Neural cell (in vitro differentiated cells): ENCODE measurements at regions not wholly inside any gene's neighbourhood (a gene's known extent, or its start where the extent isn't known, plus 50 kb on each side); places are given as distances from the start of the nearest gene placed in this dataset.

Source experiments
- CTCF ChIP-seq: fragments of 450-650 bp; IDR thresholded peaks from 2 replicates; pipeline ENCODE4 v1.5.1; 2014; ENCODE audit warnings: antibody characterized with exemption, mild to moderate bottlenecking, moderate library complexity; ENCODE audit not compliant: poor library complexity, severe bottlenecking
- EP300 ChIP-seq: fragments of 450-650 bp; conservative IDR thresholded peaks from 2 replicates; pipeline ENCODE4 v1.6.1; 2014; ENCODE audit warnings: antibody characterized with exemption, mild to moderate bottlenecking, moderate library complexity; ENCODE audit not compliant: poor library complexity, severe bottlenecking
- EZH2 ChIP-seq: fragments of 200-600, 300-800 bp; shearing (Covaris generic), sonication (generic); IDR thresholded peaks from 2 replicates; pipeline ENCODE4 v1.6.1; 2014; ENCODE audit warnings: antibody characterized with exemption, low read length, borderline replicate concordance, mild to moderate bottlenecking; ENCODE audit not compliant: insufficient read depth, poor library complexity, severe bottlenecking

- no peak for TF ChIP-seq CTCF
- TF ChIP-seq EP300, result no peak
- TF ChIP-seq EZH2, result no peak
These were observed 212.9 kb downstream of the ACTL7B start for GRCh38 chr9:108642871-108643270.
